Esophagus squamous epithelium (tissue), 4 donors: ENCODE measurements at regions not wholly inside any gene's neighbourhood (a gene's known extent, or its start where the extent isn't known, plus 50 kb on each side); places are given as distances from the start of the nearest gene placed in this dataset.

Experiments used
- POLR2A ChIP-seq, 4 donors: fragments of 450-650 bp; IDR thresholded peaks; one replicate each; pipeline ENCODE4 v1.6.1; 2017; ENCODE audit warnings: antibody characterized with exemption in 4 of 4, mild to moderate bottlenecking in 4 of 4, moderate library complexity in 3 of 4
- TF ChIP-seq, protein P1 (sequence below), 6 experiments: fragments of 450-650 bp in 4 of 6; fragments of 200-600 bp in 2 of 6; sonication (generic) in 2 of 6; IDR thresholded peaks; one replicate each; pipeline ENCODE4 v1.5.1; 2016 to 2019; ENCODE audit warnings: antibody characterized with exemption in 6 of 6, mild to moderate bottlenecking in 4 of 6, moderate library complexity in 4 of 6

DNA sequence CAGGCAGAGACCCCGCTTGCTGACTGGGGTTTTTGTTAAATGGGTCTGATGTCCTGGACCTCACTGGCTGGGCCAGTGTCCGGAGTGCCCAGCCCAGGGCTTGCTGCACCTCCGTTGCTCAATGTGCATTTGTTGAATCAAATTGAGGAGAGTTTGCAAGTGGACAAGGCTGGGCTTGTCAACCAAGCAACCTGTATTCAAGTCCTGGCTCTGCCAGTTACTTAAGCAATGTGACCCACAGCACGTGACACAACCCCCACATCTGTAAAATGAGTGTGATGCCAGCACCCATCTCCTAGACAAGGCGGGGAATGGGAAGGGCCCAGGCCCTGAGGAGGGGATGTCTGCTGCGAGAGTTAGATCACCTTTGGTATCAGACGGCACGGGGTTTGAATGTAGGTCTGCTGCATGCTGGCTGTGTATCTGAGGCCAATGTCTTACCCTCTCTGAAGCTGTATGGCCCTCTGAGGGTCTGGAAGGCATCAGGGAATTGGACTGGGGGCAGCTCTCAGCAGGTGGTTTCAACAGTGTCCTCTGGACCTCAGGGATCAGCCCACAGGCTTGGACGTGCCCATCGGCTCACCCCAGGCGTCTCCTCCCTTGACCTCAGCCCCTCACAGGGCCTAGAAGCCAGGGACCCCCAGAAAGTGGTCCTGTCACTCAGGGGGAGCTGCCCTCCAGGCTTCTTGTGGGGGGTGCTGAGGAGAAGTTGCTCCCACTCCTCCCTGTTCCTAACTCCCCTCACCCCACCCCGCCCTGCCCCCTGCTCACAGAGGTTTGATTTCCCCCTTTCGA lies 51.0 kb upstream of the RUNX3 start:
- TF ChIP-seq, protein P1, sequence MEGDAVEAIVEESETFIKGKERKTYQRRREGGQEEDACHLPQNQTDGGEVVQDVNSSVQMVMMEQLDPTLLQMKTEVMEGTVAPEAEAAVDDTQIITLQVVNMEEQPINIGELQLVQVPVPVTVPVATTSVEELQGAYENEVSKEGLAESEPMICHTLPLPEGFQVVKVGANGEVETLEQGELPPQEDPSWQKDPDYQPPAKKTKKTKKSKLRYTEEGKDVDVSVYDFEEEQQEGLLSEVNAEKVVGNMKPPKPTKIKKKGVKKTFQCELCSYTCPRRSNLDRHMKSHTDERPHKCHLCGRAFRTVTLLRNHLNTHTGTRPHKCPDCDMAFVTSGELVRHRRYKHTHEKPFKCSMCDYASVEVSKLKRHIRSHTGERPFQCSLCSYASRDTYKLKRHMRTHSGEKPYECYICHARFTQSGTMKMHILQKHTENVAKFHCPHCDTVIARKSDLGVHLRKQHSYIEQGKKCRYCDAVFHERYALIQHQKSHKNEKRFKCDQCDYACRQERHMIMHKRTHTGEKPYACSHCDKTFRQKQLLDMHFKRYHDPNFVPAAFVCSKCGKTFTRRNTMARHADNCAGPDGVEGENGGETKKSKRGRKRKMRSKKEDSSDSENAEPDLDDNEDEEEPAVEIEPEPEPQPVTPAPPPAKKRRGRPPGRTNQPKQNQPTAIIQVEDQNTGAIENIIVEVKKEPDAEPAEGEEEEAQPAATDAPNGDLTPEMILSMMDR (IDR thresholded peaks at IDR 0.05) = no peak
- no peak for TF ChIP-seq POLR2A (IDR thresholded peaks at IDR 0.05)
